AG09319 (cell line): ENCODE measurements at regions not wholly inside any gene's neighbourhood (a gene's known extent, or its start where the extent isn't known, plus 50 kb on each side); places are given as distances from the start of the nearest gene placed in this dataset.
A peak's percentile ranks its signal among the peaks of the same experiment; 100 is the strongest.
"Not testable (repeated sequence)": the region's sequence is repeated elsewhere in the genome, so short reads cannot be mapped to it uniquely, and the experiment has no call there.

ENCODE experiments used
- DNase-seq: peaks from one replicate; pipeline ENCODE4 v3.0.0-alpha.2; 2010; ENCODE audit warnings: low read depth; ENCODE audit errors: extremely low read depth
- CTCF ChIP-seq: IDR thresholded peaks from 2 replicates; pipeline ENCODE4 v1.5.1; 2011; ENCODE audit warnings: low read depth, mild to moderate bottlenecking, inconsistent platforms, low read length, moderate library complexity

GRCh38 chr3:127070776-127071175 lies 87.9 kb downstream of the PLXNA1 start:
- TF ChIP-seq CTCF, result no peak
- no peak for DNase-seq

- no peak for DNase-seq
- TF ChIP-seq CTCF, result no peak
These were observed 88.7 kb downstream of the PLXNA1 start for GRCh38 chr3:127071597-127072001.

GRCh38 chr3:127072221-127072771 lies 89.4 kb downstream of the PLXNA1 start:
- DNase-seq, result no peak
- TF ChIP-seq CTCF, result no peak

GRCh38 chr3:127072971-127073783 lies 90.3 kb downstream of the PLXNA1 start:
- DNase-seq, result no peak
- TF ChIP-seq CTCF, result no peak

GRCh38 chr3:127073941-127074820 lies 91.3 kb downstream of the PLXNA1 start:
- DNase-seq, result no peak
- TF ChIP-seq CTCF, result no peak

- peak; percentile 65 for DNase-seq
- TF ChIP-seq CTCF, result no peak
These were observed 92.0 kb downstream of the PLXNA1 start for GRCh38 chr3:127074900-127075360.

GRCh38 chr3:127076166-127076992 lies 93.5 kb downstream of the PLXNA1 start:
- not testable (repeated sequence) for DNase-seq
